B cell (primary cell): ENCODE measurements at regions not wholly inside any gene's neighbourhood (a gene's known extent, or its start where the extent isn't known, plus 50 kb on each side); places are given as distances from the start of the nearest gene placed in this dataset.

Source experiments
- ATAC-seq: fragments of 200-7000 bp; cut with Tn5 transposase; one replicate; pipeline ENCODE4 v1.10.0; 2021; ENCODE audit warnings: low read depth, mild to moderate bottlenecking, moderate number of reproducible peaks, moderate library complexity
- CTCF ChIA-PET: fragments of 350-600 bp; sonication (Branson Sonifier 250); formaldehyde crosslinking; loops from one replicate; lab custom pipeline; 2021; ENCODE audit warnings: antibody characterized with exemption, inconsistent platforms; lab: Charles Lee
- POLR2A ChIA-PET: fragments of 350-600 bp; sonication (Branson Sonifier 250); formaldehyde crosslinking; loops from one replicate; lab custom pipeline; 2021; ENCODE audit warnings: antibody characterized with exemption; lab: Charles Lee
- DNase-seq: peaks from one replicate; pipeline ENCODE4 v3.0.0; 2013
- H2AFZ ChIP-seq: 2 replicates; pipeline ENCODE4 v1.6.1; 2012; ENCODE audit warnings: mild to moderate bottlenecking, low read depth, low read length; ENCODE audit not compliant: insufficient read depth, poor library complexity, severe bottlenecking
- H3K27ac ChIP-seq, 2 donors: 1 replicate in 1 of 2; 2 replicates in 1 of 2; pipeline ENCODE4 v1.5.1; 2012 to 2013; ENCODE audit warnings: low read length in 2 of 2, mild to moderate bottlenecking in 2 of 2, moderate library complexity in 1 of 2
- H3K27me3 ChIP-seq, 4 experiments: fragments of 200-600 bp in 1 of 4; sonication (generic) in 1 of 4; replicated peaks in 1 of 4; 1 replicate in 2 of 4; 2 replicates in 2 of 4; pipeline versions ENCODE4 v1.6.1 to v1.7.0; 2013 to 2016; ENCODE audit warnings: low read length in 3 of 4, mild to moderate bottlenecking in 2 of 4, mixed read lengths in 1 of 4, moderate library complexity in 1 of 4; ENCODE audit not compliant: insufficient read depth in 4 of 4, control insufficient read depth in 3 of 4; ENCODE audit errors: control extremely low read depth in 1 of 4
- H3K36me3 ChIP-seq, 2 experiments: replicated peaks in 1 of 2; 1 replicate in 1 of 2; 2 replicates in 1 of 2; pipeline versions ENCODE4 v1.6.1 to v1.7.1; 2013; ENCODE audit warnings: low read length in 1 of 2; ENCODE audit not compliant: insufficient read depth in 2 of 2, control insufficient read depth in 1 of 2; ENCODE audit errors: control extremely low read depth in 1 of 2, extremely low read depth in 1 of 2
- H3K4me1 ChIP-seq, 2 donors: fragments of 200-600 bp in 1 of 2; sonication (generic) in 1 of 2; 1 replicate in 1 of 2; 2 replicates in 1 of 2; pipeline versions ENCODE4 v1.5.1 to v1.6.1; 2013 to 2017; ENCODE audit warnings: low read length in 2 of 2; ENCODE audit not compliant: control insufficient read depth in 2 of 2, insufficient read depth in 2 of 2
- H3K4me2 ChIP-seq: replicated peaks from 2 replicates; pipeline ENCODE3; 2012; ENCODE audit warnings: mild to moderate bottlenecking, low read depth, low read length; ENCODE audit not compliant: poor library complexity, severe bottlenecking
- H3K4me3 ChIP-seq, 5 experiments: fragments of 200-600 bp in 1 of 5; sonication (generic) in 1 of 5; 1 replicate in 3 of 5; 2 replicates in 2 of 5; pipeline versions ENCODE4 v1.5.1 to v1.7.0; 2011 to 2016; ENCODE audit warnings: low read length in 4 of 5, mild to moderate bottlenecking in 4 of 5, low read depth in 2 of 5, control low read depth in 1 of 5, moderate library complexity in 1 of 5; ENCODE audit not compliant: insufficient read depth in 1 of 5; ENCODE audit errors: control extremely low read depth in 1 of 5, extremely low read depth in 1 of 5
- H3K79me2 ChIP-seq: fragments of 200-600 bp; sonication (generic); one replicate; pipeline ENCODE4 v1.6.0; 2016; ENCODE audit warnings: low read length; ENCODE audit not compliant: control insufficient read depth, insufficient read depth
- H3K9ac ChIP-seq: fragments of 200-600 bp; sonication (generic); 2 replicates; pipeline ENCODE4 v1.6.1; 2017; ENCODE audit warnings: mild to moderate bottlenecking, low read length, moderate library complexity
- H3K9me3 ChIP-seq, 3 donors: one replicate each; pipeline versions ENCODE4 v1.6.1 to v1.7.1; 2013; ENCODE audit warnings: low read length in 2 of 3; ENCODE audit not compliant: control insufficient read depth in 2 of 3, insufficient read depth in 1 of 3; ENCODE audit errors: control extremely low read depth in 1 of 3
- H4K20me1 ChIP-seq: 2 replicates; pipeline ENCODE4 v1.6.0; 2012; ENCODE audit warnings: mild to moderate bottlenecking, low read length; ENCODE audit not compliant: insufficient read depth, control insufficient read depth, poor library complexity, severe bottlenecking
- H3K27ac Mint-ChIP-seq: one replicate; pipeline ENCODE4 v1.8.0; 2021; ENCODE audit warnings: mixed read lengths
- H3K27me3 Mint-ChIP-seq: one replicate; pipeline ENCODE4 v1.8.0; 2021; ENCODE audit warnings: mixed read lengths
- H3K4me1 Mint-ChIP-seq: one replicate; pipeline ENCODE4 v1.8.0; 2021; ENCODE audit warnings: mixed read lengths
- H3K4me3 Mint-ChIP-seq: one replicate; pipeline ENCODE4 v1.8.0; 2021; ENCODE audit warnings: mixed read lengths
- H3K9me3 Mint-ChIP-seq: one replicate; pipeline ENCODE4 v1.8.0; 2022; ENCODE audit warnings: mixed read lengths; ENCODE audit not compliant: insufficient read depth
- CTCF ChIP-seq: fragments of 200-600 bp; IDR thresholded peaks from one replicate; pipeline ENCODE4 v1.8.0; 2022; ENCODE audit warnings: antibody characterized with exemption, mild to moderate bottlenecking
- EZH2 ChIP-seq: IDR thresholded peaks from 2 replicates; pipeline ENCODE4 v1.6.1; 2012; ENCODE audit warnings: borderline replicate concordance, low read depth, mild to moderate bottlenecking, moderate library complexity, low read length; ENCODE audit not compliant: insufficient read depth, poor library complexity, severe bottlenecking
- WGBS: methylation state at CpG from one replicate; pipeline ENCODE4 v1.1.5; 2013; ENCODE audit warnings: missing lambda C conversion rate; ENCODE audit not compliant: insufficient coverage; 5-methylcytosine and 5-hydroxymethylcytosine counted together
- intact Hi-C: fragments of 100-400 bp; cut with micrococcal nuclease; formaldehyde crosslinking; loops from one replicate; pipeline ENCODE4 v1.10.0; 2022

GRCh38 chr3:105944721-105945120, 75.9 kb upstream of the CBLB start:
- no peaks in the 10 kb centered on the region for H3K27me3 Mint-ChIP-seq
- H3K27ac ChIP-seq = no peak overlapping the region
- no peaks in the 10 kb centered on the region for H3K36me3 ChIP-seq
- H3K4me1 Mint-ChIP-seq = no peaks in the 10 kb centered on the region
- no peak overlapping the region for H3K4me3 Mint-ChIP-seq
- CTCF ChIA-PET = no interaction called here
- no peak overlapping the region for H3K4me2 ChIP-seq
- no peaks in the 10 kb centered on the region for H3K79me2 ChIP-seq
- no peak overlapping the region for H3K27ac Mint-ChIP-seq
- POLR2A ChIA-PET = no interaction called here
- TF ChIP-seq CTCF (no peak), EZH2 (no peak)
- no peaks in the 10 kb centered on the region for H3K9me3 ChIP-seq
- no peaks in the 10 kb centered on the region for H3K4me1 ChIP-seq
- no peak overlapping the region for H3K4me3 ChIP-seq
- no peaks in the 10 kb centered on the region for H4K20me1 ChIP-seq
- 100% methylated on average over 2 of the region's 3 CpGs for WGBS
- ATAC-seq (no peak), DNase-seq (no peak)
- intact Hi-C loops = no loop called here
- no peaks in the 10 kb centered on the region for H3K9me3 Mint-ChIP-seq
- H2AFZ ChIP-seq = no peak overlapping the region
- no peaks in the 10 kb centered on the region for H3K27me3 ChIP-seq
- H3K9ac ChIP-seq = no peak overlapping the region

GRCh38 chr3:105948101-105948500, 79.3 kb upstream of the CBLB start:
- Histone ChIP-seq H3K4me1 (no peaks in the 10 kb centered on the region), H3K4me2 (no peak overlapping the region), H3K79me2 (no peaks in the 10 kb centered on the region), H3K36me3 (no peaks in the 10 kb centered on the region), H3K27ac (no peak overlapping the region), H3K27me3 (no peaks in the 10 kb centered on the region), H2AFZ (no peak overlapping the region), H3K4me3 (no peak overlapping the region), H4K20me1 (no peaks in the 10 kb centered on the region), H3K9ac (no peak overlapping the region), H3K9me3 (no peaks in the 10 kb centered on the region)
- ChIA-PET CTCF (no interaction called here), POLR2A (no interaction called here)
- no peak overlapping the region for H3K4me3 Mint-ChIP-seq
- WGBS = no CpG with 5 or more reads among the region's 2 CpGs
- TF ChIP-seq EZH2 (no peak), CTCF (no peak)
- no peak overlapping the region for H3K27ac Mint-ChIP-seq
- intact Hi-C loops = no loop called here
- no peak for ATAC-seq
- no peaks in the 10 kb centered on the region for H3K27me3 Mint-ChIP-seq
- no peaks in the 10 kb centered on the region for H3K9me3 Mint-ChIP-seq
- peaks cover 5% of the 10 kb centered on the region for H3K4me1 Mint-ChIP-seq
- DNase-seq = no peak
